RWPE2 (cell line): ENCODE measurements at regions not wholly inside any gene's neighbourhood (a gene's known extent, or its start where the extent isn't known, plus 50 kb on each side); places are given as distances from the start of the nearest gene placed in this dataset.
"Not testable (repeated sequence)": the region's sequence is repeated elsewhere in the genome, so short reads cannot be mapped to it uniquely, and the experiment has no call there.

Source experiments
- ATAC-seq: fragments of 200-7000 bp; cut with Tn5 transposase; 3 replicates; pipeline ENCODE4 v1.9.1; 2021; ENCODE audit warnings: low read depth
- DNase-seq: peaks from one replicate; pipeline ENCODE4 v3.0.0-alpha.2; 2020; ENCODE audit warnings: low spot score
- H3K27ac ChIP-seq: fragments of 450-650 bp; 2 replicates; pipeline ENCODE4 v1.5.1; 2017; ENCODE audit warnings: mild to moderate bottlenecking; ENCODE audit not compliant: poor library complexity, severe bottlenecking
- H3K27me3 ChIP-seq: fragments of 250-450 bp; sonication (Bioruptor Pico); 2 replicates; pipeline ENCODE4 v1.5.1; 2021; ENCODE audit warnings: mild to moderate bottlenecking, moderate library complexity; ENCODE audit not compliant: insufficient read depth, poor library complexity, severe bottlenecking
- H3K36me3 ChIP-seq: fragments of 250-450 bp; sonication (Bioruptor Pico); 2 replicates; pipeline ENCODE4 v1.5.1; 2020; ENCODE audit warnings: low read depth, mild to moderate bottlenecking, moderate library complexity
- H3K4me1 ChIP-seq: fragments of 250-450 bp; sonication (Bioruptor Pico); 2 replicates; pipeline ENCODE4 v1.5.1; 2021; ENCODE audit warnings: mild to moderate bottlenecking, moderate library complexity; ENCODE audit not compliant: insufficient read depth, poor library complexity, severe bottlenecking
- H3K4me3 ChIP-seq: fragments of 250-450 bp; sonication (Bioruptor Pico); 2 replicates; pipeline ENCODE4 v1.5.1; 2021; ENCODE audit warnings: mild to moderate bottlenecking, moderate library complexity; ENCODE audit not compliant: severe bottlenecking
- H3K9me3 ChIP-seq: fragments of 250-450 bp; sonication (Bioruptor Pico); 2 replicates; pipeline ENCODE4 v1.5.1; 2021; ENCODE audit warnings: mild to moderate bottlenecking, moderate library complexity; ENCODE audit not compliant: severe bottlenecking
- CTCF ChIP-seq: fragments of 450-650 bp; IDR thresholded peaks from one replicate; pipeline ENCODE4 v1.5.1; 2017; ENCODE audit warnings: mild to moderate bottlenecking, moderate library complexity; ENCODE audit not compliant: poor library complexity, severe bottlenecking

GRCh38 chr6:151181706-151182363 is 57.9 kb upstream of the AKAP12 start:
- TF ChIP-seq CTCF, result no peak
- Histone ChIP-seq H3K4me3 (no peak overlapping the region), H3K4me1 (no peaks in the 10 kb centered on the region), H3K27me3 (no peaks in the 10 kb centered on the region), H3K36me3 (no peaks in the 10 kb centered on the region), H3K9me3 (no peaks in the 10 kb centered on the region), H3K27ac (no peak overlapping the region)
- no peak for ATAC-seq
- no peak for DNase-seq

- not testable (repeated sequence) for H3K4me1 ChIP-seq, H3K27ac ChIP-seq, H3K27me3 ChIP-seq, H3K36me3 ChIP-seq, H3K4me3 ChIP-seq, DNase-seq, ATAC-seq, H3K9me3 ChIP-seq
Measured at GRCh38 chr6:151182958-151183357, 56.8 kb upstream of the AKAP12 start.

- TF ChIP-seq CTCF, result no peak
- ATAC-seq (no peak), DNase-seq (no peak)
- Histone ChIP-seq H3K4me1 (no peaks in the 10 kb centered on the region), H3K27ac (no peak overlapping the region), H3K9me3 (no peaks in the 10 kb centered on the region), H3K36me3 (no peaks in the 10 kb centered on the region), H3K4me3 (no peak overlapping the region), H3K27me3 (no peaks in the 10 kb centered on the region)
Measured at GRCh38 chr6:151185148-151185547, 54.6 kb upstream of the AKAP12 start.

GRCh38 chr6:151186306-151186705 is 53.5 kb upstream of the AKAP12 start:
- TF ChIP-seq CTCF, result no peak
- H3K4me3 ChIP-seq, result no peak overlapping the region
- H3K36me3 ChIP-seq, result no peaks in the 10 kb centered on the region
- ATAC-seq, result no peak
- H3K4me1 ChIP-seq, result no peaks in the 10 kb centered on the region
- H3K27me3 ChIP-seq, result no peaks in the 10 kb centered on the region
- no peaks in the 10 kb centered on the region for H3K9me3 ChIP-seq
- no peak overlapping the region for H3K27ac ChIP-seq
- DNase-seq, result no peak

- no peaks in the 10 kb centered on the region for H3K36me3 ChIP-seq
- H3K9me3 ChIP-seq, result no peaks in the 10 kb centered on the region
- no peak overlapping the region for H3K4me3 ChIP-seq
- DNase-seq (no peak), ATAC-seq (no peak)
- H3K27ac ChIP-seq, result no peak overlapping the region
- H3K4me1 ChIP-seq, result no peaks in the 10 kb centered on the region
- no peaks in the 10 kb centered on the region for H3K27me3 ChIP-seq
- TF ChIP-seq CTCF, result no peak
Measured at GRCh38 chr6:151186804-151187330, 52.9 kb upstream of the AKAP12 start.
